NCI-H2107 treated with DMSO at 0.1 percent for 48 hours (cell line): ENCODE measurements at regions not wholly inside any gene's neighbourhood (a gene's known extent, or its start where the extent isn't known, plus 50 kb on each side); places are given as distances from the start of the nearest gene placed in this dataset.

Experiments used
- DNase-seq: peaks from one replicate; lab custom pipeline; 2025; ENCODE audit not compliant: unreplicated experiment; lab: John Stamatoyannopoulos, UW

DNA sequence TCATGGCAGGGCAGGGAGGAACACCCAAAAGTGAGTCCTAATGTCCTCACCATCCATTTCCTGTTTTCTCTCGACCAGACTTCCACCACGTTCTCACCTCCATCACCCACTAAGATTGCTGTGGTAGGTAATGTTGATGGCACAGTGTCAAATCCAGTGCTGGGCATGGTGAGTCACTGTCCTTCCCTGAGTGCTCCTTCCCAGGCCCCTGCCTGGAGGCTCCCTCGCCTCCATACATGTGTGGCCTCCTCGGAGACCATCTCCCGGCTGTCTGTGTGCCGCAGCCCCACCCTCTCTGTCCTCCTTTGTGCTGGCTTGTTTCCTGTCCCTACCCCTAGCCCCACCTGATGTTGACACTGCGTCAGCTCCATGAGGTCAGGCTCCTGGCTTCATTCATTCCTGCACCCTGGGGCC, 177.5 kb downstream of the SYK start:
- no peak for DNase-seq

DNA sequence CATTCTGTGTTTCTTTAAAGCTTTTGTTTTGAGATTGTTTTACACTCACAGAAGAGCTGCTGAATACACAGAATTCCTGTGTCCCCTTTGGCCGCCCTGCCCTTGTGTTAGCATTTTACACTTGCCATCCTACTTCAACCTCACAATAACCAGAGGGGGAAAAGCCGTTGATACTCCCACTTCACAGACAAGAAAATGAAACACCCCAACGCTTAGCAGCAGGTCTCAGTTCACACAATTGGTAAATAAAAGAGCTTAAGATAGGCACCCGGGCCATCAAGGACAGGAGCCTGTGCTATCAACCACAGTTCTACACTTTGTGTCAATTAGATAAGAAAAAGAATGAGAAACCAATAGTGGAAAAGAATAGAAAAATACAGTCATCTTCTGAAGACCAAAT, 178.0 kb downstream of the SYK start:
- DNase-seq, result no peak

DNA sequence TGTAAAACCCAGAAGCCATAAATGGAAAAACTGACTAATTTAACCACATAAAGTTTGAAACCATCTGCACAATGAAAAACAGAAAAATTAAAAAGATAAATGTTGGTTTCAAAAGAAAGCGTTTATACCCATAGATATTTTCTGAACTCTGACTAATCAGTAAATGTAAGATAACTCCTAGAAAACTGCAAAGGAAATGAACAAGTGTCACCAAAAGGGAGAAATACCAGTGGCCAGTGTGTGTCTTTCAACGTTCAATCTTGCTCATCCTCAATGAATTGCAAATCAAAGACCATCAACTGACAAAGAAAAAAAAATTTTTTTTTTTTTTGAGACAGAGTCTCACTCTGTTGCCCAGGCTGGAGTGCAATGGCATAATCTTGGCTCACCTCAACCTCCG, 180.1 kb downstream of the SYK start:
- DNase-seq, result no peak

DNA sequence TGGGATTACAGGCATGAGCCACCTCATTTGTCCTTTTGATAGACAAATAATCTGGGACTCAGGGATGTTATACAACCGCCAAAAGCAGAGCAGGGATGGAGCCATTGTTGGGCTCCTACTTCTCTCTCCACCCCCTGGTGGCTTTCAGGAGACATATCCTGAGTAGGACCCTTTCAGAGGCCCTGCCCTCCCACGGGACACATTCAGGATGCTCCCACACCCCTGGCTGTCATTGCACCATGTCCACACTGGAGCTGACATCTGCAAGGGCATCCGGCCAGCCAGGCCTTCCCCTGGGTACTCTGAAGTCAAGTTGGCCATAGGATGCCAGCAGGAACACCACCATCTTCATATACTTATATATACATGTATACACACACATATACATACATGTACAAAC, 181.8 kb downstream of the SYK start:
- no peak for DNase-seq

DNA sequence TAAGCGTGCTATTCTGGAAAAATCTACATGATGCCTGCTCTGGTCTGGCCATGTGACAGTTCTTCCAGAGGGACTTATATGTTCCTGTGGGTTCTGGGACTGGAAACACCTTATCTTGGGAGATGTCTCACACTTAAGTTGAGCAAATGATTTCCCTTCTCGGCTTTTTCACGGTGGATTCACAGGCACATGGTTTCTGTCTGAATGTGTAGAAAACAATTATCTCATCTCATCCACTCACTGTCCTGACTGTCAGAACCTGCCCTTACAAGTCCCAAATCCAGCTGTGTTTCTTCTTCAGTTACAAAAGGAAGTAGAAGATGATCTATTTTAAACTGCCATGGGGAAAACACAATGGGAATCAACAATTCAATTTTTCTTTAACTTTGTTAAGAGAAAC, 184.0 kb downstream of the SYK start:
- no peak for DNase-seq

DNA sequence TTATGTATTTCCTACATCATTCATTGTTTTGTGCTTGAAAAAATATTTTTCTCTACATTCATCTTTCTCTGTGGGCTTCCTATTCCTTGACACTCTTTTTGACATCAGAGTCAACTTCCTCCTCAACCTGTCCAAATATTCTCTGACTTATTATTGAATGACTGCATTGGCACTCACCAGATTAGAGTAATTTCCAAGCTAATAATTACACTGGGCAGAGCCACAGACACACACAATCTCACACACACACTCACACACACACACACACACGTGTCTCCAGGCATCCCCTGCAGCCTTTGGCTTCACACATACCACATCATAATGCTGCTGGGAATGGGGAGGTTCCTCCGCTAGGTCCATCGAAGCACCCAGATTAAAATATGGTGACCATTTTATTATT, 184.5 kb downstream of the SYK start:
- no peak for DNase-seq

DNA sequence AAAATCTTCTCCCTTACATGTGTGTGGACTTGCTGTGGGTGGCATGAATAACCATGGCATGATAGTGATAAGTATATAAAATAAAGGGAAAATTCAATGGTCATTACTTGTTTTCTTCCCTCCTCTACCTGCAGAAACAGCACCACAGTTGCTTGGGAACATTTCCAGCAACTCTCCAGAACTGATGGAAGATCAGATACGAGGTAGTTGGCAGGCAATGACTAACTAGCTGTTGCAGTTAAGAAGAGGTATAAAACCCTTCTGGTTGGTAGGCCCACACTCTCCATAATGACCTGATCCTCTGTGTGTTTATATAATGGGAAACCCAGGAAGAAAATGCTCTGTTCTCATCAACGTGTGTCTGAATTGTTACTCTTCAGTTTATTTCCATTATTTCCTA, 185.9 kb downstream of the SYK start:
- DNase-seq, result no peak

DNA sequence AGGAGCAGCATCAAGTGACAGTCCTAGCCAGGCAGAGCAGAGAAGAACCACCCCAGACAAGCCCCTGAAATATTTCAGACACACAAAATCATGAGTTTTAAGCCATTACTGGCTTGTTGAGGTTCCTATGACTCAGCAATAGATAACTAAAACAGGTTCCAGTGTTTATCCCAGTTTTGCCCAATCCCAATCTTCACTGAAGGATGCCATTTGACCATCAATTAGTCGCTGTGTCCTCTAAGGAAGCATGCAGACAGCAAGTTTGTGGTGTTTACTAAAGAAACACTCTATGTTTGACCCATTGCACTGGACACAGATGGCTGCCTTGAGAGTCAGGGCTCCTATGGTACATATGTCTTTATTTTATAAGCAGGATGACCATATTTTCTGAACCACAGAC, 186.7 kb downstream of the SYK start:
- DNase-seq, result no peak

DNA sequence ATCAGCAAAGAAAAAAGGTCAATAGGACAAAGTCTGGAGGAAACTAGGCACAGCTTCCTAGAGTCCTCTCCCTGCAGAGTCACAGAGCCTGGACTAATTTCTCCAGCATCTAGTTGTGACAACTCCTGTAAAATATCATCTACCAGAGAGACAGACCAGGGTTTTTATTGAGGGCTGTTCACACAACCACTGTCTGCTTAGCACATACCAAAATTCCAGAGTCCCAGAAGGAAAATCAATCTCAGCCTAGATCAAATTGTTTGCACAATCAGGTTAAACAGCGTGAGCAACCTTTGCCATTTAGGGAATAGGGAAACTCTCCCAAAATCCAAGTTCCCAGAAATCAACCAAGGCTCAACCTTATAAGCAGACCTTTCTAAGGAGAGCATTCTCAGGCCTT, 190.3 kb downstream of the SYK start:
- no peak for DNase-seq

DNA sequence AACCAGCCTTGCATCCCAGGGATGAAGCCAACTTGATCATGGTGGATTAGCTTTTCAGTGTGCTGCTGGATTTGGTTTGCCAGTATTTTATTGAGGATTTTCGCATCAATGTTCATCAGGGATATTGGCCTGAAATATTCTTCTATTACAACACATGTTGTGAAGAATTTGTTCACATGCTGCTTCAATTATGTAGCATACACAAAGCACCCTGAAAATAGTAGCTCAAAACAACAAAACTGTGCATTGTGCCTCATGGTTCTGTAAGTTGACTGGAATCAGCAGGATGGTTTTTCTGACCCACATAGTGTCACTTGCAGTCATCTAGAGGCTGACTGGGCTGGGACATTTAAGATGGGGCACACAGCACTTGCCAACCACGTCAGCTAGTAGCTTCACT, 193.9 kb downstream of the SYK start:
- DNase-seq, result no peak

DNA sequence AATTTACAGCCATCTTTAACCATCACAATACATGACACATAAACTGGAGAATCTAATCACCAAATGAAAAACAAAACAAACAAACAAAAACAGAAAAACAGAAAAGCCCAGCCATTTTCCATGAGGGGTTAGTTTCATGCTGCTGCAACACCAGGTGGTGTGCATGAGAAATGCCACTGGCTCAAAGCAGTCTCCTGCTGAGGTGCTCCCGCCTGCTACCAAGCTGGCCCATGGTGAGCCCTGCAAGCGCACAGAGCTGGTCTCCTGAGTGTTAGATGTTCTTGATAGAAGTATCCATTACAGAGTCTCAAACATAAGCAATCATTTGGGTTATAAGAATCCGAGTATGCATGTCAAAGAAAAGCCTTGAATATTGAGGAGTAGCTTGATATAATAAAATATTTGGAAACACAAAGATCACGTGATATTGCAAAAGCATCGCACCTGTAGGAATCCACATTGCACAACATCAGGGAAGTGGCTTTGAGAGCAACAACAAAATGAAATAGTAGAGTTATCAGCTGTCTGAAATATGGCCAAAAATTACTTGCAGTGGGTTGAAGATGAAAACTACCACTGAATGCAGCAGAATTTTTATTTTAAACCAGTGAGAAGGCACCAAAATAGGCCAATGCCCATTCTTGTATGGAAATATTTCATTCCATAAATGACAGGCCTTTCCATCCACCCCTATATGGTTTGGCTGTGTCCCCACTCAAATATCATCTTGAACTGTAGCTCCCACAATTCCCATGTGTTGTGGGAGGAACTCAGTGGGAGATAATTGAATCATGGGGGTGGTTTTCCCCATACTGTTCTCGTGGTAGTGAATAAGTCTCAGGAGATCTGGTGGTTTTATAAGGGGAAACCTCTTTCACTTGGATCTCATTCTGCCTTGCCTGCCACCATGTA, 194.8 kb downstream of the SYK start:
- no peak for DNase-seq

DNA sequence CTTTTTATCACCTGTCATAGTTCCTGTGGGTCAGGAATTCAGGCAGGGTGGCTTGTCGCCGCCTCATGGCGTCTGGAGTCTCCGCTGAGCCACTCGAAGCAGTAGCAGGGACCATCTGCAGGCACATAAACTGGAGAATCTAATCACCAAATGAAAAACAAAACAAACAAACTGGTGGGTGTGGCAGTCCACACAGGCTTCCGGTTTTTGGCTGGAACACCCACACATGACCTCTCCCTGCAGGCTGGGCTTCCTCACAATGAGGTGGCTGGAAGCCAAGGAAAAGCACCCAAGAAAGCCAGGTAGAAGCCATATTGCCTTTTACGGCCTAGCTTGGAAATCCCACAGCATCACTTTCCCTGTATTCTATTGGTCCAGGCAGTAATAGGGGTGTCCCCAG, 197.0 kb downstream of the SYK start:
- no peak for DNase-seq

DNA sequence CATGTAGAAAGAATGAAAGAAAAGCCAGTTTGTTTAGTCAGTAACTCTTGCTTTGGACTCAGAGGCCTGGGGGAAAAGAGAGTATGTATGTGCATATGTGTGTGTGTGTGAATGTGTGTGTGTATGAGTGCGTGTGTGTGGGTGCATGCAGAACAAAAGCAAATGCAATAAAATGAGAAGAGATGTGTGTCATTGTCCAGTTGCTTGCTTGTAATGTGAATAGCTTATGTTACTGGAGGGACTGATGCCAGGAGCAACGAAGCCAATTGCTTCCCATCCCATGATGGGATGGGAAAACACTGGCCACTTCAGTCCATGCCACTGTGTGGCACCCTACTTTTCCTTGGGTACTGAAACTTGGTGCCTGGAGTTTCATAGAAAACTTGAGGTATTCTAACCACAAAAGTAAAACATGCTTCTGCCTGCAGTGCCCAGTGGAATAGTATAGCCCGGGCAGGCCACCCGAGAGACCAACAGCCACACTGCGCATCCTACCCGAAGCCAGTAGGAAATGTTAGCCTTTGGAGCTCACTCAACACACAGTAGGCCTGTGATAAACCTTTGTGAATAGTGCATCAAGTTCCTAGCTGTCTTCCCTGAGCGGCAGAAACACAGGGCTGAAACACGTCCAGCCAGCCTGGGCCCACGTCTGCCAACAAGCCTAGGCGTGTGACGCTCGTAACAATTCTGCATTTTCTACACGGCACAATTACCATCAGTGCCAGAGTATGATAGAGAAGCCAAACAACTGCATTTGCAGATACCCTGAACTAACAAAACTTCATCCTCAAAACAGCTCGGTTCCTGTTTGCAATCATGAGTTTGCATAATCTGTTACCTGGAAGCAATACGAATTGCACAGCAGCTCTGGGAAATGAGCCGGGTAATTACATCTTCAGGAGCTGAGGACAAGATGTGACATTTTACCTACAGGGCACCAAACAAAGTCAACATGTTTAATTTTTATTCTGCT, 198.1 kb downstream of the SYK start:
- DNase-seq, result no peak

DNA sequence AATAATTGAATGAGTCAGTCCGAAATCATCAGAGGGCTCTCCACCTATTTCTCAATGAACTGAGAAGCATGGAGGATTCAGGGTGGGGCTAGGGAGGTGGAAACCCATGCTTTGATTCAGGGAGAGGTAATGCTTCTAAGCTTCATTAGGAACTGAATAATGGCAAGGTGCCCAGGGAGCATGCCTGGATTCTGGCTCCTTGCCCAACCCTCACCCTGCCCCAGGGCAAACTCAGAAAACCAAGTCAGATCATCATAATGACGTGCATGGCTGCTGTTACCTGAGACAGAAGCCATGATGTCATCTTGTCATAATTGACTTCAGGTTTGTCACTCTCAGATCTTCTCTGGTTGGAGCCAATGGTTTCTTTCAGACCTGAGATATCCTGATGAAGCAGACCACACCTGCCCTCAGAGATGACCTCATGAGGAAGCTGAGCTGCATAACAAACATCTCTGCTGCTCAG, 199.6 kb downstream of the SYK start:
- DNase-seq, result no peak

DNA sequence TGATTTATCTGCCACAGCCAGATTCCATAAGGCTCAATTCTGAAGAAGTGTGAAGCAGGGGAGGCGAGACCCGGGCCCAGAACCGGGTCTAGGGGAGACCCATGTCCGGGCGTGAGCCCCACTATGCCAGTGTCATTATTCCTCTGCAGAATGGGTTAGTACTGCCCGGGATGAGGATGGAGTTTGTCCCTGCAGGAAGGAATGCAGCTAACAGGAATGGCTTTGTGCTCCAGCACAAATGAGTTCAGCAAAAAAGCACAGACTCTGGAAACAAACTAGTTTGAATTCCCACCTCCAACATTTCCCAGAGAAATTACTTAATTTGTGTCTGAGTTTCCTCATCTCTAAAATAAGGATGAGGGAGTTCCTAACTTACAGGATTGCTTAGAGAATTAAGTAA, 202.9 kb downstream of the SYK start:
- no peak for DNase-seq

DNA sequence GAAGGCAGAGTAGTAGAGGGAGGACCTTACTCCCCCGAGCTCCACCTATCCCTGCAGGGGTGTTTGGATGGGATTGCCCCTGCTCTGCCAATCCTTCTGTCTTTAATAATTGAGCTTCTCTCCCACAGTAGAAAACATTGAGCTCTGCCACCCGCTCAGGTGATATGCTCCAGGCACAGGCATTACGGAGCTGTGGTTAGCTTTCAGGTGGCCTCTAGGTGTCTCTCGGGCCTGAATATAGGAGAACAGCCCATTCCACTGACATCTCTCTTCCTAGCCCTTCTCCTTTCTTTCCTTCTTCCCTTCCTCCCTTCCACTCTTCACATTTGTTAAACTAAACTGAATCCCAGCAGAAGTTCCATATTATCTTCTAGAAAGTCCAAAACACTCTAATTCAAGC, 203.4 kb downstream of the SYK start:
- no peak for DNase-seq

DNA sequence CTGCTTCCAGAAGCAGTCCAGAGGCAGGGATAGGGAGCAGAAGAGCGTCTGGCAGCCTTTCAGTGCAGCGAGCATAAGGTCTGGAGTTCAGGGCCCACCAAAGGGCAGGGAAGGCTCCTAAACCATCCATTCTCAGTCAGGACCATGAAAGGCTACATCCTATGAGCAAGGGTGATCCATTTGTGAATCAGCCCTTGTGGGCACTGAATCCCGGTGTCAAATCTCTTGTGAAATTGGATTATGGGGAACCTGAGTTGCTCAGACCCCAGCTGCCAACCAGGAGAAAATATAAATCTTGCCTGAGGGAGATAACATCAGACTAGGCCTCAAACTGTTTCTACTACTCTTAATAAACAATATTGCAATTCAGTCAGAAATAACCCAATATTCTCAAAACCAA, 204.4 kb downstream of the SYK start:
- DNase-seq, result no peak

DNA sequence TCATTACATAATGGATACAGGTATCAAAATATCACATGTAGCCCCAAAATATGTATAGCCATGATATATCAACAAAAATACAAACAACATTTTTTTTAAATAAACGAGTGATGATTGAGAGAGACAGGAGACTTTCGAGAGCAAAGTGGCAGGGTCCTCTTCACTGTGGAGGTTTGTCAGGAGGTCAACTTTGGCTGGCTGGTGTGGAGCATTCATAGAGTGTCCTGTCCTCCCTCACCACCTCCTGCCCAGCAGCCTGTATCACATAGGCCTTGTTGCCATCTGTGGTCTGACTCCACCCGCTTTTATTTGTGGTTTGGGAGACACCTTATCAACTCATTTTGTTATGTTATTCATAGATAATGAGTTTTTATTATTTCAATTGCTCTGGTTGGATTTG, 206.9 kb downstream of the SYK start:
- no peak for DNase-seq

DNA sequence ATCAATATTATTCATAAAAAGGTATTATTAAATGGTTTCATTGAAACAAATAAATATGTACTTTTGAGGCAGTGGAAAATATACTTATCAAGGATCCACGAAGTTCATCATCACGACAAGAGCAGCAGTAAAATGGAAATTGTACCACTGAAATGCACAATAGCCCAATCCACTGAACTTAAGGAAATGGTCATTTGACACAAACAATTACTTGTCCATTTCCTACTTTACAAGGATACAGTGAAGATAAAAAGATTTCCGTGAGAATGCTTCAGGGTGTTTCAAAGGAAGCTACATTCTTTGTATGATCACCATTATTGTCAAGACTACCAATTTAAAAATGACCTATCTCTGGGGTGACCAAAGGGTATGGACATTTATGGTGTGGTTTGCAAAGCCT, 210.3 kb downstream of the SYK start:
- no peak for DNase-seq

DNA sequence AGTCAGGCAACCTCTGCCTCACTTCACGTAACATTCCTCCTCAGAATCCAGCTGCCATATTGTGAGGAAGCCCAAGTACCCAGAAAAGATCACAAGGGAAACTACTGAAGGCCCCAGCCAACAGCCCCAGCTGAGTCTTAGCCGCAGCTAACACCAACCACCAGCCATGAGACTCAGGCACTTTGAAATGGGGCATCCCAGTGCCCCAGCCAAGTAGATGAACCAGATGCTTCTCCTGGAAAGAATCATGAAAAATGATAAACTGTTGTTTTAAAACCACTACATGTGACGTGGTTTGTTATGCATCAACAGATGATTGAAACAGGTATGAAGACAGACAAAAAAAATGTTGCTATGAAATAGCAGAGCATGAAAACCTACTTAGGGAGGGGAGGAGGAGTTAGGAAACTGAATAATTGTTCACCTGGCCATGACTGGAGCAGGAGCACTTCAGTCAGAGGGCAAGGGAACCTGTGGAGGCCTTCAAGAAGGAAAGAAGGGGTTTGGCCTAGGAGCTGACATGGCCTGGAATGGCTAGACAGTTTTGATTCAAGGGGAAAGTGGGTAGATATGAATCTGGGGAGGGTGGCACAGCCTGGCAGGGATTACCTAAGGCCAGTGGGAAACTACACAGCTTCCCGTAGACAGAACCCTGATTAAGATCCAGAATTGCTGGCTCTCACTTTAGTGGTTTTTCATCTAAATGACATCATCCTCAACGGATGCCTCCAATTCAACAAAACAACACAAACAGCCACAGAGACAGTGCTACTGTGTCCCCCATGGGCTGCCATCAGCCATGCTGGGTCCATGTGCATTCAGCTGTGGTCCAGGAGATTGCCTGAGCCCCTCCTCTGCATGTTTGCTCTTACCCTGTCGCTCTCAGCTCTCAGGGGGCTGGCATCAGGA, 211.6 kb downstream of the SYK start:
- DNase-seq, result no peak

DNA sequence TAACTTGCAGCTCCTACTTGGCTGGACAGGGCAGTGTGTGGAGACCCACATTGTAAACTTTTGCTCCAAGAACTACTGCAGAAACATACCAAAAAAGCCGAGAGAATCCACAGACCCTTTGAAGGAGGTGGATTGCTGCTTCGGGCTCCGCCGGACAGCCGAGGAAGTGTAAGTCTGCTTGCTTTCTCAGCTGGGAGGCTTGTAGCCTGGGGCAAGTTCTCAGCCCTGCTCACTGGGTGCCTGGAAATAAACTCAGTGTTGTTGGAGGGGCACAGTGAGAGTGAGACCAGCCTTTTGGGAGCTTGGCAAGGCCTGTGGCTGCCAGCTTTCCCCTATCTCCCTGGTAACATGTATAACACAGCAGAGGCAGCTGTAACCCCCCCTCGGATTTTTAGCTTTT, 215.6 kb downstream of the SYK start:
- DNase-seq, result no peak
